ENCODE measurements at regions not wholly inside any gene's neighbourhood (a gene's known extent, or its start where the extent isn't known, plus 50 kb on each side); places are given as distances from the start of the nearest gene placed in this dataset.

DNA sequence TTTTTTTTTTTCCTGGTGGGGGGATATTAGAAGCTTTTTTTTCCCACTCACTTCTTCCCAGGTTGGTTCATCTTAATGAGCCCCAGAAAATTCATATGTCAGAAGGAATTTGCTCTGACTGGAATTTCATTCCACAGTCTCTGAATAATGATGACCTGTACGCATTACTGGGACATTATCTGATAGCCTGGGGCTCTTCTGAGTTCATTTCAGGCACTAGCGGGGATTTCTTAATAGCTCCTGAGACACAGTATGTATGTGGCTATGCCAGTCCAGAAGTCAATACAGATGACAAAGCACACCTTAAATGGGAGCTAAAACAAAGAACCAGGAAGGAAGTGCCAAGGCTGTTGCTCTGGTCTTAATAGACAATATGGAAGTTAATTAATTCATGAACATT lies 295.2 kb upstream of the IGFBP7 start:
- no peak for TF ChIP-seq EZH2 (IDR thresholded peaks at IDR 0.05; ENCODE audit: borderline replicate concordance, insufficient read depth, low read length, poor library complexity, severe bottlenecking)
- TF ChIP-seq, protein P1, sequence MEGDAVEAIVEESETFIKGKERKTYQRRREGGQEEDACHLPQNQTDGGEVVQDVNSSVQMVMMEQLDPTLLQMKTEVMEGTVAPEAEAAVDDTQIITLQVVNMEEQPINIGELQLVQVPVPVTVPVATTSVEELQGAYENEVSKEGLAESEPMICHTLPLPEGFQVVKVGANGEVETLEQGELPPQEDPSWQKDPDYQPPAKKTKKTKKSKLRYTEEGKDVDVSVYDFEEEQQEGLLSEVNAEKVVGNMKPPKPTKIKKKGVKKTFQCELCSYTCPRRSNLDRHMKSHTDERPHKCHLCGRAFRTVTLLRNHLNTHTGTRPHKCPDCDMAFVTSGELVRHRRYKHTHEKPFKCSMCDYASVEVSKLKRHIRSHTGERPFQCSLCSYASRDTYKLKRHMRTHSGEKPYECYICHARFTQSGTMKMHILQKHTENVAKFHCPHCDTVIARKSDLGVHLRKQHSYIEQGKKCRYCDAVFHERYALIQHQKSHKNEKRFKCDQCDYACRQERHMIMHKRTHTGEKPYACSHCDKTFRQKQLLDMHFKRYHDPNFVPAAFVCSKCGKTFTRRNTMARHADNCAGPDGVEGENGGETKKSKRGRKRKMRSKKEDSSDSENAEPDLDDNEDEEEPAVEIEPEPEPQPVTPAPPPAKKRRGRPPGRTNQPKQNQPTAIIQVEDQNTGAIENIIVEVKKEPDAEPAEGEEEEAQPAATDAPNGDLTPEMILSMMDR (IDR thresholded peaks at IDR 0.05; ENCODE audit: poor library complexity, severe bottlenecking): no peak
